GM21447 (cell line): ENCODE measurements at regions not wholly inside any gene's neighbourhood (a gene's known extent, or its start where the extent isn't known, plus 50 kb on each side); places are given as distances from the start of the nearest gene placed in this dataset.

ENCODE experiments used
- ATAC-seq: cut with Tn5 transposase; IDR thresholded peaks from one replicate; pipeline ENCODE4 v1.9.1; 2021; ENCODE audit not compliant: unreplicated experiment

GRCh38 chr12:98453492-98453891 lies 61.9 kb upstream of the TMPO start:
- no peak for ATAC-seq

- ATAC-seq: no peak
These were observed 59.3 kb upstream of the TMPO start for GRCh38 chr12:98456041-98456440.

- no peak for ATAC-seq
These were observed 58.5 kb upstream of the TMPO start for GRCh38 chr12:98456576-98457573.

GRCh38 chr12:98464190-98464589 lies 51.2 kb upstream of the TMPO start:
- no peak for ATAC-seq

GRCh38 chr12:98465505-98465904 lies 49.9 kb upstream of the TMPO start:
- ATAC-seq: no peak
